Peyer's patch (tissue), 4 donors: ENCODE measurements at regions not wholly inside any gene's neighbourhood (a gene's known extent, or its start where the extent isn't known, plus 50 kb on each side); places are given as distances from the start of the nearest gene placed in this dataset.
"Not testable (repeated sequence)": the region's sequence is repeated elsewhere in the genome, so short reads cannot be mapped to it uniquely, and the experiment has no call there.

ENCODE experiments used
- DNase-seq, 3 donors: peaks; one replicate each; pipeline ENCODE4 v3.0.0-alpha.2; 2017 to 2019
- H3K27ac ChIP-seq, 4 donors: fragments of 200-600 bp; sonication (generic); one replicate each; pipeline ENCODE4 v1.5.1; 2016 to 2019
- H3K27me3 ChIP-seq, 2 donors: fragments of 200-600 bp; sonication (generic); one replicate each; pipeline ENCODE4 v1.5.1; 2019
- H3K36me3 ChIP-seq, 3 donors: fragments of 200-600 bp; sonication (generic); one replicate each; pipeline ENCODE4 v1.5.1; 2016 to 2019
- H3K4me1 ChIP-seq, 4 donors: fragments of 200-600 bp; sonication (generic); one replicate each; pipeline ENCODE4 v1.5.1; 2016 to 2019
- H3K4me3 ChIP-seq, 4 donors: fragments of 200-600 bp; sonication (generic); 1 replicate in 3 of 4; 2 replicates in 1 of 4; pipeline ENCODE4 v1.5.1; 2016 to 2019; ENCODE audit warnings: mild to moderate bottlenecking in 1 of 4
- H3K9me3 ChIP-seq, 4 donors: fragments of 200-600 bp; sonication (generic); one replicate each; pipeline ENCODE4 v1.5.1; 2016 to 2019; ENCODE audit warnings: mild to moderate bottlenecking in 1 of 4
- CTCF ChIP-seq, 6 experiments: fragments of 450-650 bp in 4 of 6; fragments of 200-600 bp in 2 of 6; sonication (generic) in 1 of 6; IDR thresholded peaks; one replicate each; pipeline ENCODE4 v1.5.1; 2017 to 2019; ENCODE audit warnings: antibody characterized with exemption in 6 of 6, mild to moderate bottlenecking in 3 of 6, moderate library complexity in 1 of 6
- POLR2A ChIP-seq, 2 donors: fragments of 450-650 bp; IDR thresholded peaks; one replicate each; pipeline ENCODE4 v1.5.1; 2017; ENCODE audit warnings: antibody characterized with exemption in 2 of 2, mild to moderate bottlenecking in 2 of 2, moderate library complexity in 2 of 2

- no peak overlapping the region for H3K27ac ChIP-seq
- no peak for DNase-seq
- H3K27me3 ChIP-seq = no peaks in the 10 kb centered on the region
- no peaks in the 10 kb centered on the region for H3K4me1 ChIP-seq
- TF ChIP-seq POLR2A (IDR thresholded peaks at IDR 0.05) (no peak), CTCF (IDR thresholded peaks at IDR 0.05) (no peak)
- H3K9me3 ChIP-seq = no peaks in the 10 kb centered on the region
- H3K36me3 ChIP-seq = no peaks in the 10 kb centered on the region
- no peak overlapping the region for H3K4me3 ChIP-seq
Observed at GRCh38 chr14:106055289-106055688, 528.9 kb downstream of the TMEM121 start.

GRCh38 chr14:106058342-106058741, 532.0 kb downstream of the TMEM121 start:
- DNase-seq = no peak
- H3K4me3 ChIP-seq = no peak overlapping the region
- H3K27me3 ChIP-seq = no peaks in the 10 kb centered on the region
- no peaks in the 10 kb centered on the region for H3K36me3 ChIP-seq
- TF ChIP-seq CTCF (IDR thresholded peaks at IDR 0.05) (no peak), POLR2A (IDR thresholded peaks at IDR 0.05) (no peak)
- no peaks in the 10 kb centered on the region for H3K4me1 ChIP-seq
- H3K9me3 ChIP-seq = no peaks in the 10 kb centered on the region
- no peak overlapping the region for H3K27ac ChIP-seq

GRCh38 chr14:106060276-106060975, 534.0 kb downstream of the TMEM121 start:
- no peaks in the 10 kb centered on the region for H3K4me1 ChIP-seq
- H3K36me3 ChIP-seq = no peaks in the 10 kb centered on the region
- no peak overlapping the region for H3K4me3 ChIP-seq
- H3K9me3 ChIP-seq = no peaks in the 10 kb centered on the region
- no peak for DNase-seq
- H3K27ac ChIP-seq = no peak overlapping the region
- TF ChIP-seq CTCF (IDR thresholded peaks at IDR 0.05) (no peak), POLR2A (IDR thresholded peaks at IDR 0.05) (no peak)
- no peaks in the 10 kb centered on the region for H3K27me3 ChIP-seq

- TF ChIP-seq CTCF (IDR thresholded peaks at IDR 0.05) = peak in 4 of 6 experiments; percentile 24 to 47 (median 30)
- peak; percentile 62 to 87 (median 77) for DNase-seq
- H3K36me3 ChIP-seq, H3K4me3 ChIP-seq, H3K9me3 ChIP-seq, H3K27me3 ChIP-seq, H3K4me1 ChIP-seq, H3K27ac ChIP-seq: not testable (repeated sequence)
Observed at GRCh38 chr14:106061877-106062500, 535.6 kb downstream of the TMEM121 start.

- Histone ChIP-seq H3K27me3 (no peaks in the 10 kb centered on the region), H3K4me1 (no peaks in the 10 kb centered on the region), H3K27ac (no peak overlapping the region), H3K36me3 (no peaks in the 10 kb centered on the region), H3K4me3 (no peak overlapping the region), H3K9me3 (no peaks in the 10 kb centered on the region)
- no peak for DNase-seq
- no peak for TF ChIP-seq POLR2A (IDR thresholded peaks at IDR 0.05)
- TF ChIP-seq CTCF (IDR thresholded peaks at IDR 0.05) = no peak
Observed at GRCh38 chr14:106062502-106063272, 536.3 kb downstream of the TMEM121 start.
